KOPT-K1 (cell line): ENCODE measurements at regions not wholly inside any gene's neighbourhood (a gene's known extent, or its start where the extent isn't known, plus 50 kb on each side); places are given as distances from the start of the nearest gene placed in this dataset.

ENCODE experiments used
- H3K27ac ChIP-seq: fragments of 200-600 bp; sonication (generic); 2 replicates; pipeline ENCODE4 v1.5.1; 2016; ENCODE audit warnings: antibody characterized with exemption, mild to moderate bottlenecking, low read depth, low read length; ENCODE audit not compliant: poor library complexity, severe bottlenecking
- H3K36me3 ChIP-seq: fragments of 200-600 bp; sonication (generic); 2 replicates; pipeline ENCODE4 v1.5.1; 2017; ENCODE audit warnings: antibody characterized with exemption, mild to moderate bottlenecking, low read length, moderate library complexity; ENCODE audit not compliant: insufficient read depth
- H3K9me3 ChIP-seq: fragments of 200-600 bp; sonication (generic); 2 replicates; pipeline ENCODE4 v1.5.1; 2017; ENCODE audit warnings: antibody characterized with exemption, low read length, mild to moderate bottlenecking; ENCODE audit not compliant: insufficient read depth, poor library complexity, severe bottlenecking

DNA sequence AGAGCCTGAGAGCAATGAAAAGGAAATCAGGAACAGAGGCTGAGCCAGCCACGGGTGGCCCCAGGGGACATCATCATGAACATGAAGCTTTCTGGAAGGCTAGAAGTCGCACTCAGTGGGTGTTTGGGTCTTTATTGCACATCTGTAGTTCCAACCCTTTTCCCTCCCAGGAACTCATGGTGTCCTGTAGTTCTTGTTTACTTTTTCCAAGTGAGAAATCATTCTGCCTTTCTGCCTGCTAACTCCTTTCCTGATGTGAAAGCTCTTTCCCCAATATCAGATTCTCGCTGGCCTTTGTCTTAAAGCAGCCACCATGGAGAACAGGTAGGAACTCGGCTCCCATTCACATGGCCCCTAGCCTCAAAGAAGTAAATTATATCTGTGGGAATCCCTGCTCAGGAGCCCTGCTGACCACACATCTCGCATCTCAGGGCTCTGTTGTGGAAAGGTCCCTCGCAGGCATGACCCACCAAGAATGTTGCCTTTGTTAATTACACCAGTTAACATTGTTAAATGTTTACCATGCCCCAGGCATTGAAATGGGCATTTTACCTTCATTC, 542.7 kb downstream of the TNS3 start:
- H3K36me3 ChIP-seq = no peaks in the 10 kb centered on the region
- H3K9me3 ChIP-seq = no peaks in the 10 kb centered on the region
- no peak overlapping the region for H3K27ac ChIP-seq

- H3K36me3 ChIP-seq = no peaks in the 10 kb centered on the region
- no peaks in the 10 kb centered on the region for H3K9me3 ChIP-seq
- H3K27ac ChIP-seq = no peak overlapping the region
These were observed 543.3 kb downstream of the TNS3 start for GRCh38 chr7:47038621-47039020.

DNA sequence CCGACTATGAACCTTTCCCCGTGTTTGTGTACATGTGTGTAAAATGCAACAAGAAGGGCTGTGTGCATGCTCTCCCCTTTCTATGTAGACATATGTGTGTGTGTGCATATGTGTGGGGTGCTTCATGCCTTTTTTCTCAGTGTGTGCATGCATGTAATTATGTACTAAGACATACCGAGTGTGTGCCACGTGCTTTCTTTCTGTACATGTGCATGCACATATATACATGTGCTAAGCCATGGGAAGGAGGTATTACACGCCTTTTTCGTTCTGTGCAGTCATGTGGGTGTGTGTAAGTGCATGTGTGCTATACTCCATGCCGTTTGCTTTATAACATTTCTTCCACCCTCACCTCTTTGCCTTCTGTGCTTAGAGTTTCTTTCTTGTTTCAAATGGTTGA, 544.3 kb downstream of the TNS3 start:
- H3K27ac ChIP-seq = no peak overlapping the region
- H3K9me3 ChIP-seq = no peaks in the 10 kb centered on the region
- H3K36me3 ChIP-seq = no peaks in the 10 kb centered on the region

- H3K27ac ChIP-seq = no peak overlapping the region
- no peaks in the 10 kb centered on the region for H3K36me3 ChIP-seq
- H3K9me3 ChIP-seq = no peaks in the 10 kb centered on the region
These were observed 545.0 kb downstream of the TNS3 start for GRCh38 chr7:47036909-47037308.

- H3K27ac ChIP-seq = no peak overlapping the region
- H3K9me3 ChIP-seq = no peaks in the 10 kb centered on the region
These were observed 546.4 kb downstream of the TNS3 start for GRCh38 chr7:47035522-47035921.

DNA sequence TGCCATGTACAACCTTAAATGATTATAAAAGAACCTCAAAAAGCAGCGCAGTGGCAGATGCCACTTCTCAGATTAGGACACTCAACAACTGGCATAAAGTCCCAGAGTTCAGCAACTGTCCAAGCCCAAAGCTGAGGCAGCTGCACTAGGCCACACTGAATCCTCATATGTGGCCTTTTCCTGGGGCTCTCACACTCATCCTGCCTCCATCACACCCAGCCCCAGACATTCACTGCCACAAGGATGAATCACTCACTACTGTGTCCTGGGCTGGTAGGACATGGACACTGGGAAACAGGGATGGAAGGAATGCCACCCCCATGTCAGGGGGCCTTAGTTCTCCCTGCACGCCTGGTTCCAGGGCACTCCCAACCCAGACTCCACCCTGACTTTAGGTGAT, 547.7 kb downstream of the TNS3 start:
- no peaks in the 10 kb centered on the region for H3K9me3 ChIP-seq
- no peak overlapping the region for H3K27ac ChIP-seq
- H3K36me3 ChIP-seq = no peaks in the 10 kb centered on the region

More at GRCh38 chr7:47035522-47035921, 546.4 kb downstream of the TNS3 start:
- H3K36me3 ChIP-seq = no peaks in the 10 kb centered on the region

- no peak overlapping the region for H3K27ac ChIP-seq
- H3K36me3 ChIP-seq = no peaks in the 10 kb centered on the region
- no peaks in the 10 kb centered on the region for H3K9me3 ChIP-seq
These were observed 549.4 kb downstream of the TNS3 start for GRCh38 chr7:47032536-47032908.

- Histone ChIP-seq H3K27ac (no peak overlapping the region), H3K9me3 (no peaks in the 10 kb centered on the region), H3K36me3 (no peaks in the 10 kb centered on the region)
These were observed 550.0 kb downstream of the TNS3 start for GRCh38 chr7:47031786-47032535.

GRCh38 chr7:47028284-47028683, 553.6 kb downstream of the TNS3 start:
- no peaks in the 10 kb centered on the region for H3K36me3 ChIP-seq
- H3K9me3 ChIP-seq = no peaks in the 10 kb centered on the region
- H3K27ac ChIP-seq = no peak overlapping the region

GRCh38 chr7:47027695-47028240, 554.1 kb downstream of the TNS3 start:
- H3K36me3 ChIP-seq = no peaks in the 10 kb centered on the region
- H3K27ac ChIP-seq = no peak overlapping the region
- no peaks in the 10 kb centered on the region for H3K9me3 ChIP-seq

DNA sequence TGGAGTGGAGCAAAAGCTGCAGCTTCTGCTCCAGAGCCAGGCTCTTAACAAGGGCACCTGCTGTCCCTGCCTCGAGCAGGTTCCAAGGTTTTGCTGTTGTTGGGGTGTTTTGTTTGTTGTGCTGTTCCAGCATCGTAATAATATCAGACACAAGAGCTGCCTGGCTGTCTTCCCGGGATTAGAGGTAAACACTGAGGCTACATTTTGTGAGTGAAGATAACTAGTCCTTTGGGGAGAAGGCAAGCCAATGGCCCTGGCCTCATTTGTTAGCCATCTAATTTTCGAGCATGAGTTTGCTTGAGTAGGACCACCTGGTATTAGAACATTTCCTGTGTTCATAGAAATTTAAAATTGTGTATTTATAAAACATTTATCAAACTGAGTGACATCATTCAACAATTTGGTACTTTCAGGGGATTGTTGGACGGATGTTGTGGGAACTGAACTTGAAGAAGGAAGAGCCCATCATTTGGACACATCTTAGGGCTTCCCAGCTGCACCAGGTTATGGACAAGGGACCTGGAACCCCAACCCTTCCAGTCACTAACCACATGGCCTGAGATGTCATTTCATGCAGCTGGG, 555.0 kb downstream of the TNS3 start:
- H3K36me3 ChIP-seq = no peaks in the 10 kb centered on the region
- H3K9me3 ChIP-seq = no peaks in the 10 kb centered on the region
- no peak overlapping the region for H3K27ac ChIP-seq

DNA sequence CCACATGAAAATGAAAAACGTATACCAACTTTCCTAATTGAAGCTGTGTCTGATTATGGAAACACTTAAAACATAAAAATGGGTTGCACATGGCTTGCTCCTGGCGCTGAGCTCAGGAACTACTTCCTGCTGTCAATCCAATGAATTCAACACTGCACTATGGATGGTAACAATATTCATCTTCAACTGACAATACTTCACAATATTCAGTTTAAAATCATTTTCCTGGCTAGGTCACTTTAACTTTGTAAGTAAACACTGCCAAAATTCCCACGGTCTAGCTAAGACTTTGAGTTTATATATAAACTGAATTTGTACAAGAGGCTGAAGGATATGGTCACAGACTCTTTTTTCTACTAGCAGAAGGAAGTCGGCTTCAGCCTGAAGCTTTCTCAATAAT, 556.9 kb downstream of the TNS3 start:
- no peaks in the 10 kb centered on the region for H3K36me3 ChIP-seq
- H3K9me3 ChIP-seq = no peaks in the 10 kb centered on the region
- no peak overlapping the region for H3K27ac ChIP-seq

- no peak overlapping the region for H3K27ac ChIP-seq
- no peaks in the 10 kb centered on the region for H3K9me3 ChIP-seq
- no peaks in the 10 kb centered on the region for H3K36me3 ChIP-seq
These were observed 573.5 kb downstream of the TNS3 start for GRCh38 chr7:47008461-47008860.

DNA sequence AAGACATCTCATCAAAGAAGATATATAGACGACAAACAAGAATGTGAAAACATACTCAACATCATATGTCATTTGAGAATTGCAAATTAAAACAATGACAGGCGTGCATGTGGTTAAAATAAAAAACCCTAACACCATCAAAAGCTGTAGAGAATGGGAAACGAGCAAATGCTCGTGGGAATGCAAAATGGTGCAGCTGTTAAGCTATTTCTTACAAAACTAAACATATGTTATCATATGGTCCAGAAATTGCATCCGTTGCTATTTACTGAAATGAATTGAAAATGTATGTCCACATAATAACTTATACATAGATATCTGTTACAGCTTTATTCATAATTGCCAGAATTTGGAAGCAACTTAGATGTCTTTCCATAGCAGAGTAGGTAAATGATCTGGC, 574.4 kb downstream of the TNS3 start:
- Histone ChIP-seq H3K27ac (no peak overlapping the region), H3K9me3 (no peaks in the 10 kb centered on the region), H3K36me3 (no peaks in the 10 kb centered on the region)

GRCh38 chr7:47000561-47000960, 581.4 kb downstream of the TNS3 start:
- H3K9me3 ChIP-seq = no peaks in the 10 kb centered on the region
- no peaks in the 10 kb centered on the region for H3K36me3 ChIP-seq
- no peak overlapping the region for H3K27ac ChIP-seq

GRCh38 chr7:46999866-47000265, 582.0 kb downstream of the TNS3 start:
- H3K36me3 ChIP-seq = no peaks in the 10 kb centered on the region

More at GRCh38 chr7:46999866-47000265, 582.0 kb downstream of the TNS3 start:
- H3K27ac ChIP-seq = no peak overlapping the region
- H3K9me3 ChIP-seq = no peaks in the 10 kb centered on the region
